ENCODE measurements at regions not wholly inside any gene's neighbourhood (a gene's known extent, or its start where the extent isn't known, plus 50 kb on each side); places are given as distances from the start of the nearest gene placed in this dataset.

- no peak for TF ChIP-seq POLR2A (IDR thresholded peaks at IDR 0.05)
- TF ChIP-seq CTCF (IDR thresholded peaks at IDR 0.05): no peak
- no peak for TF ChIP-seq POLR2AphosphoS5 (IDR thresholded peaks at IDR 0.05; ENCODE audit: insufficient read depth in 1 of 2, low read depth in 1 of 2)
Measured at GRCh38 chr4:129346036-129346435, 250.1 kb downstream of the C4orf33 start.

Measured in vagina (tissue), 2 donors.